ENCODE measurements at regions not wholly inside any gene's neighbourhood (a gene's known extent, or its start where the extent isn't known, plus 50 kb on each side); places are given as distances from the start of the nearest gene placed in this dataset.
A peak's percentile ranks its signal among the peaks of the same experiment; 100 is the strongest.

- TF ChIP-seq EZH2phosphoT487 (IDR thresholded peaks at IDR 0.05; ENCODE audit: low read depth, severe bottlenecking, unreplicated experiment) (no peak), CTCF (IDR thresholded peaks at IDR 0.05; ENCODE audit: poor library complexity) (peak; percentile 67), EZH2 (IDR thresholded peaks at IDR 0.05; ENCODE audit: borderline replicate concordance) (no peak)
These were observed 905.2 kb downstream of the TRAM1L1 start for GRCh38 chr4:116180157-116180601.

All from hepatocyte (in vitro differentiated cells).